GM21390 (cell line): ENCODE measurements at regions not wholly inside any gene's neighbourhood (a gene's known extent, or its start where the extent isn't known, plus 50 kb on each side); places are given as distances from the start of the nearest gene placed in this dataset.
"Not testable (repeated sequence)": the region's sequence is repeated elsewhere in the genome, so short reads cannot be mapped to it uniquely, and the experiment has no call there.

Source experiments
- ATAC-seq: cut with Tn5 transposase; IDR thresholded peaks from one replicate; pipeline ENCODE4 v1.9.1; 2021; ENCODE audit not compliant: unreplicated experiment

DNA sequence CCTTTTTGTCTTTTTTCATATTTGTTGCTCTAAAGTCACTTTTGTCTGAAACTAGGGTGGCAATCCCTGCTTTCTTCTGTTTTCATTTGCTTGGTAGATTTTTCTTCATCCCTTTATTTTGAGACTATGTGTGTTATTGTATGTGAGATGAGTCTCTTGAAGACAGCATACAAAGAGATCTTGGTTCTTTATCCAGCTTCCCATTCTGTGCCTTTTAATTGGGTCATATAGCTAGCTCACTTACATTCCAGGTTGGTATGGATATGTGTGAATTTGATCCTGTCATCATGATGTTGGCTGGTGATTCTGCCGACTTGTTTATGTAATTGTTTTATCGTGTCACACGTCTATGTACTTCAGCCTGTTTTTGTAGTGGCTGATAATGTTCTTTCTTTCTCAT lies 267.7 kb upstream of the MGAT4C start:
- ATAC-seq: no peak

DNA sequence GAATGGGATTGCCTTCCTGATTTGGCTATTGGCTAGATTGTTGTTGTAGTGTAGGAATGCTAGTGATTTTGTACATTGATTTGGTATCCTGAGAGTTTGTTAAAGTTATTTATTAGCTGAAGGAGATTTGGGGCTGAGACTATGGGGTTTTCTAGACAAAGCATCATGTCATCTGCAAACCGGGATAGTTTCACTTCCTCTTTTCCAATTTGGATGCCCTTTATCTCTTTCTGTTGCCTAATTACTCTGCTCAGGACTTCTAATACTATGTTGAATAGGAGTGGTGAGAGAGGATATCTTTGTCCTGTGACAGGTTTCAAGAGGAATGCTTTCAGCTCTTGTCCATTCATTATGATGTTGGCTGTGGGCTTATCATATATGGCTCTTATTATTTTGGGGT lies 265.7 kb upstream of the MGAT4C start:
- ATAC-seq: no peak

DNA sequence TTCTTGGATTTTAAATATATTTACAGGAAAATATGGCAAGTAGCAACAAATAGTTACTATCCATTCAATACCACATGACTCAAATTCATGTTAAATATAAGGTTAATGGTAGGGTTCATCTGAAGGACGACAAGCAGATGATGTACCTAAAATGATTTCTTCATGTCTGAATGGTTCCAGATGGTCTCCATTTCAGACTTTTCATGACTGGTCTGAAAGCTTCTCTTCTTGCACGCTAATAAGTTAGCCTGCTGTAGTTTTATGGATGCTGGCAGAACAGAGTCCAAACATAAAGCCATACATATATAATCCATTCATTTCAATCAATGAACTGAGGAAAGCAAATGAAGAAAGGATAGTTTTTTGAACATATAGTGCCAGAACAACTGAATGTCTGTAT lies 257.0 kb upstream of the MGAT4C start:
- ATAC-seq: peak; percentile 19

DNA sequence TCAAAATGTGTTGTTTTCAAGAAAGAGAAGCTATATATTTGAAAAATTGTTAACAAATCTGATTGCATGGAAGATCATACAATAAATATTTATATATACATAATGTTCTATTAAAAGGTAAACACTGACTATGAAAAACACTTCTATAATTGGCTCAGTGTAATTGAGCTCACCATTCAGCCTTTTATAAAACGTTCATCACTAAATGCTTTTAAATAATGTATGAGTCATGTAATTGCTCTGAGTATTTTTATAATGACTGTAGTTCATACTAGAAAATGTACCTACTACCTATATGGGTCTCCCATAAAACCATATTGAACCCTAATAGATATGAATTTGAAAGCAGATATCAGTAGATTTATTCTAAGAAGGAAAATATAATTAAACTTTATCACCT lies 240.4 kb upstream of the MGAT4C start:
- ATAC-seq: no peak

DNA sequence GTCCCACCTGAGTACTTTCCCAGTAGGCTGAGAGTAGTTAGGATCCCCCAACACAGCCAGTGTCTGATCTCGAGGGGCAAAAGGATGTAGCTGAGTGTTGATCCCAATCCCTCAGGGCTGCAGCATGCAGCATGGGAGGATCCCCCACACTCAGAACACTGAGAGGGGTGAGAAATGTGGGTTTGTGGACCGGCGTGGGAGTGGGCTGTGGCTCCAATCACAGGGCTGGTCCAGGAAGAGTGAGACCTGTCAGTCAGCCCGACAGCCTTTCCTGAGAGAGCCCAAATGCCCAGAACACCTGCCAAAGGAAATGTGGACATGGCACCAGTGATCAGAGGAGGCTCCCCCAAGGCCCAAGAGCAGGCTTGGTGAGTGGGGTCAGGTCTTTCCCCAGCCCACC lies 228.3 kb upstream of the MGAT4C start:
- ATAC-seq: no peak

DNA sequence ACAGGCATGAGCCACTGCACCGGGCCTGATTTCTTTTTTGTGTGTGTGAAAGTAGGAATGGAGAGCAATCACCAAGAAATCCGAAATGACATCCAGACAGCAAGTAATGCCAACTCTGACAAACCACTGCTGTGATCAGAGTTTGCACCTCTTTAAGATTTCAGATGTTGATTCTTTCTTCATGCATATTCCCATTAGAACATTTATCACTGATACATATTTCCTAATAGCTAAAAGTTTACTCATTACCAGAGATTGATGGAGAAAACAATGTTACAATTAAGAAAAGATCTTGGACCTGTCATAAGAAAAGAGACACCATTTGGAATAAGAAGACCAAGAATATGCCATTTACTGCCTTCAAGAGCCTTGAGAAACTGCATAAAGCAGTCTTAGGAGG lies 217.0 kb upstream of the MGAT4C start:
- ATAC-seq: no peak

DNA sequence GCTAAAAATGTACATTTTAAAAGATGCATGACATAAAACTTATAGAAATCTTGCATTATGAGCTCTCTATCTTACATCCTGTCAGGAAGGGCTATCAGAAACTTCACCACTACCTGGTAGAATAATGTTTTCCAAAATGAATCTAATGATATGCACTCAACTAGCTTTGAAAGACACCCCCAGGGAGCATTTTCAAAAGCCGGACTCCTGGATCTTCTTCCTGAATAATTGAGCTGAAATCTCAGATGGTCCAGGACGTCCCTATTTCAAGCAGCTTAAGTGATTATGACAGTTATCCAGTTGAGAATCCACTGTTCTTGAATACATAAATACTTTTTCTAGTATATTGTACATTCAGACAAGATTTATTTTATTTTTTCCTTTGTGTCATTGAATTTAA lies 200.6 kb upstream of the MGAT4C start:
- no peak for ATAC-seq

DNA sequence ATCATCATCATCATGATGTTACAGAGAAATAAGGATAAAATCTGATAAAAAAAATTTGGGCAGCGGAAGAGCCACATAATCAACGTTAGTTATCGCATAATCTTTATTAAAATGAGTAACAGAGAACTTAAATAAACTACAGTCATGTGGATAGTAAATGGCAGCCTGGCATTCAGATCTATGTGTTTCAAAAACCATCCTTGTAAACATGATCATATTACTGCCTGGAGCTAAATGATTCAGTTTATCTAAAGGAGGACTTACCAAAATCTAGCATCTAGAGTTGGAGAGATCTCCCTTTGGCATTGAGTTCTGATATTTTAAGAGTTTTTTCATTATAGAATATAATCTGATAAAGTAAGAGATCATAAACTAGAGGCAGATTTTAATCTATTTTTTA lies 200.1 kb upstream of the MGAT4C start:
- ATAC-seq: no peak

DNA sequence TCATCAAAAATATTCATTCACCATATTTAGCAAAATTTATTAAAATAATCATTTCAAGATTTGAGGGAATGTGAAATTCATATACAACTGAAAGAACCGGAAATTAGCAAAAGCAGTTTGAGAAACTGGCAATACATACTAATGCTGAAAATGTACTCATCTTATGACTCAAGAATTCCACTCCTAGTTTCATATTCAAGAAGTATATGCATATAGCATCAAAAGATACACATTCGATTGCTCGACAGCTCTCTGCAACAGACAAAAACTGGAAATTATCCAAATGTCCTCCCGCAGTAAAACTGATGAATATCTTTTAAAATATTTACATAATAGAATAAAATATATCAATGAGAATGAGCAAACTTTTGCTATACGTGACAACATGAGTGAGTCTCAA lies 189.2 kb upstream of the MGAT4C start:
- ATAC-seq: no peak

DNA sequence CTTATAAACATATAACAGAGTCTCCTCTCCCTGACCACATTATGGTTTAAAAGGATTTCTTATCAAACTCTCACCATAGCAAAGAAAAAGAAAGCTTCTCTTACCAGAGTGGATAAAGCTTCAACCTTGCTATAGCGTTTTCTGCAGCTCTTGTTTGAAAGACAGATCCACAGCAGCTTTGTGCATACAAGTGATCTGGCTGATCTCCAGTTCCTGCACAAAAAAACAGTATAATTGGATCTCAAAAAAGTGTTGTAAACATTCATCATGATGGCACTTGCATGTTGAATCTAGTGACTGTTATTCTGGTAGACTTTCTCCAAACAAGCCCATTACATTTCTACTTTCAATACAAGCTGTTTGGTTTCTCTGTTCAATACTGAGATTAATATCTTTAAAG lies 178.9 kb upstream of the MGAT4C start:
- ATAC-seq: no peak

DNA sequence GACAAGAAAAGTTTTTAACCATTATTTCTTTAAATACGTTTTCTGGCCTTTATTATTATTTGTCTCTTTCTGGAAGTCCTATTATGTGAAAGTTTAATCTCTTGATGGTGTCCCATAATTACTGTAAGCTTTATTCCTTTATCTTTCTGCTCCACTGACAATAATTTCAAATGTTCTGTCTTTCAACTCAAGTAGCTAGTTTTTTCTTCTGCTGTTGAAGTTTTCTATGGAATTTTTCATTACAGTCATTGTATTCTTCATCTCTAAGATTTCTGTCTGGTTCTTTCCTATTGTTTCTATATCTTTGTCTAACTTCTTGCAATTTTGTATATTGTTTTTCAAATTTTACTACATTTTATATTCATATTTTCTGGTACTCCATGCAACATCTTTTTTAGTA lies 173.6 kb upstream of the MGAT4C start:
- ATAC-seq: no peak

DNA sequence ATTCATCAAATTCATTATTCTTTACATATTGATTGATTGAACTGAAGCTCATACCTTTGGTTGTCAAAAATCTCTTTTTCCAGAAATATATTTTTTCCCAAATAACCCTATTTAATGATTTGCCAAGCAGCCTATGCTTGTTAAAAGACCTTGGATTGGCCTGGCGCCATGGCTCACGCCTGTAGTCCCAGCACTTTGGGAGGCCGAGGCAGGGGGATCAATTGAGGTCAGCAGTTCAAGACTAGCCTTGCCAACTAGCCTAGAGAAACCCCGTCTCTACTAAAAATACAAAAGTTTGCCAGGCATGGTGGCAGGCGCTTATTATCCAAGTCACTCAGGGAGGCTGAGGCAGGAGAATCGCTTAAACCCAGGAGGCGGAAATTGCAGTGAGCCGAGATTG lies 165.1 kb upstream of the MGAT4C start:
- no peak for ATAC-seq

DNA sequence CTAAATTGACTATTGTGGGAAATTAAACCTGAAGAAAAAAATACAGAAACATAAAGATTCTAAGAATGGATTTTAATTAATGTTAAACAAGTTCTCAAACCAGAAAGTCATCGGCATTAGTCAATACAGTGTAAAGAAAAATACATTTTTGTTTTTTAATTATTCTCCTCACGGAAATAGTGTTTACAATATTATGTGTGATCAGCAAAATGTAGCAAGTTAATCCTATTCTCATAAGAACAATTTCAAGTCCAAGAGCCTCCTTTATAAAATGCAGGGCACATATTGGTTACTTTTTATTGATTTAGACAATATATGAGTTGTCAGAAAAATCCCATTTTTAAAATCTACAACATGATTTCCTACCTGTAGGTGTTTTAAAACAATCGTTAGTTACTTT lies 158.0 kb upstream of the MGAT4C start:
- no peak for ATAC-seq

DNA sequence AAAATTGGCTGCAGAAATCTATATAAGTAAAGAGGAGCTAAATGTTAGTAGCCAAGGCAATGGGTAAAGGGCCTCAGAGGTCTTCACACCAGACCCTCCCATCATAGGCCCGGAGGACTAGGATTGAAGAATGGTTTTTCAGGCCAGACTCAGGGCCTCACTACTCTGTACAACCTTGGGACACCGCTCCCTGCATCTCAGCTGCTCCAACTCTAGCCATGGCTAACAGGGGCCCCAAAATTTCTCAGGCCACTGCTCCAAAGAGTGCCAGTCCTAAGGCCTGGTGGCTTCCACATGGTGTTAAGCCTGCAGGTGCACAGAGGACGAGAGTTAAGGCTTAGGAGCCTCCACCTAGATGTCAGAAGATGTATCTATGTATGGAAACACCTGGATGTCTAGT lies 155.5 kb upstream of the MGAT4C start:
- ATAC-seq: no peak

DNA sequence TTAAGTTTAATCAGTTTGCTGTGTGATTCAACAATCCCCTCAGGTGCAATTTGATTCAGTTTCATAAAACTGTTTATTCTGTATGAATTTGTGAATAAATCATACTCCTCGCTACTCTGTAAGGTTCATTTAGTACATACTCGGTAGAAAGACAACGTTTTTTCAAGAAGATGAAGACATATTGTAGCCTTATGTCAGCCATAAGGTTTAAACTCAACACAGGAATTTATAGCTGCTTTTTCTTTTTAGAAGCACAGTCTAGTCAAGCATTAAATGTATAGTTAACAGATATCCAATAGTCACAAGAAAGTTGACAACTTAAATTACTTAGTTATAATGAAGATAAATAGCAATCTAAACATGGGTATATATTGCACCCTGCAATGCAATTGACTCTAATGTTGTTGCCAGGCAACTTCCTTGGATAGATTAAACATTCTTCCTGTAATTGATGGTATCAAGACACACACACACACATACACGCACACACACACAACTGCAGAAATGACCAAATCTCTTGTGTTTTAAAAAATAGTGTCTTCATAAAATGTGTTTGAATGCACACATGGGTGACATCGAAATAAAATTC lies 151.5 kb upstream of the MGAT4C start:
- ATAC-seq: no peak

DNA sequence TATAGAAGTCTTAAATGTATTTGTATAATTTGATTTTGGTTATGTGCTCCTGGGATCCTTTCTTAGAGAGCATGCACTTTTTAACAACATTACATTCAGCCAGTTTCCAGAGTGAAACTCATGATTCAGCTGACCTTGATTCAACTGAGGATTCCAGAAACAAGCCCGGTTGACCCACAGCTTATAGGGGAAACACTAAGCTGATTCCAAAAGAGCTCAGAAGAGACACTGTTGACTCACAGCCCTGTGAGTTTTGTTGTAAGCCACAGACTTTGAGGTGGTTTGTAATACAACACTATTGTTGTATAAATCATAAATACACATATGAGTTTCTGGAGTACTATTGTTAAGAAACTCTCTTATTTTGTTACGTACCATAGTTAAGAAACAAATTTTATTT lies 133.8 kb upstream of the MGAT4C start:
- no peak for ATAC-seq

DNA sequence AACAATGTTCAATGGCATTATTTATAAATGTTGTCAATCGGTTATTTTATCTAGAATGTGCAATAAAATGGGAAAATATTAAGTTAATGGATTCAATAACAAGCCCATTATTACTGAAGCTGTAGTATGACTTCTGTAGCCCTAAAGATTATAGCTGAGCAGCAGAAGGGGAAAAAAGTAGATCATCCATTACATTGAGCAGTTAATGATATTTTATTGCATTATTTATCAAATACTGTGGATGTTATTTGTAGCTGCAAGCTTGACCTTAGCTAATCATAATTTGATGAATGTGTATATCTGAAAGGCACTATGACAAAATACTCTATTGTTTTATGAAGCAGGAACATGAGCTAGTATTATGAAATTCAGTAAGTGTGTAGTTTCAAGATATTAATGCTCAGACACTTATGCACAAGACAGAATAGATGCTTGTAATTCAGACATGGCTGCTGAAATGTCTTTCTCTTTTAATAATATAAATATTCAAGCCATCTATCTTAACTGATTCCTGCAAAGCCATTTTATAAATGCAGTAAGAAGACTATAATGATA lies 131.5 kb upstream of the MGAT4C start:
- ATAC-seq: no peak

DNA sequence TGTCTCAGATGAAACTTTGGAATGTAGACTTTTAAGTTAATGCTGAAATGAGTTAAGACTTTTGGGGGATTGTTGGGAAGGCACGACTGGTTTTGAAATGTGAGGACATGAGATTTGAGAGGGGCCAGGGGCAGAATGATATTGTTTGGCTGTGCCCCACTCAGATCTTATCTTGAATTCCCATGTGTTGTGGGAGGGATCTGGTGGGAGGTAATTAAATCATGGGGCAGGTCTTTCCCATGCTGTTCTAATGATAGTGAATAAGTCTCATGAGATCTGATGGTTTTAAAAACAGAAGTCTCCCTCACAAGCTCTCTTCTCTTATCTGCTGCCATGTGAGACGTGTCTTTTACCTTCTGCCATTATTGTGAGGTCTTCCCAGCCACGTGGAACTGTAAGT lies 127.6 kb upstream of the MGAT4C start:
- ATAC-seq: not testable (repeated sequence)

DNA sequence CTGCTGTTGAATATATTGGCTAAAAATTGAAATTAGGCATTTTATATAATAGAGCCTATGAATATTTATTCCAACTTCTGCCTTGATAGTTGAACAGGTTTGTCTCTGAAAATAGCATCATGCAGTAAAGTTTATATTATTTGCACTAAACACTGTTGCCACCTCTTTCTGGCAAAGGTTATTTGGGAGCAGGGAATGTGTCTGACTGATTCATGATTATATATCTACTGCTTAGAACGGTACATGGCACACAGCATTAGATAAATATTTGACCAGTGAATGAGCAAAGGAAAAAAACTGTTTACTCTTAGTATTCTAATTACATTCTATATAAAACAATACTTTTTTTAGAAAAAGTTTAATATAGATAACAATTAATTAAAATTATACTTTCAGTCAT lies 123.1 kb upstream of the MGAT4C start:
- ATAC-seq: no peak

DNA sequence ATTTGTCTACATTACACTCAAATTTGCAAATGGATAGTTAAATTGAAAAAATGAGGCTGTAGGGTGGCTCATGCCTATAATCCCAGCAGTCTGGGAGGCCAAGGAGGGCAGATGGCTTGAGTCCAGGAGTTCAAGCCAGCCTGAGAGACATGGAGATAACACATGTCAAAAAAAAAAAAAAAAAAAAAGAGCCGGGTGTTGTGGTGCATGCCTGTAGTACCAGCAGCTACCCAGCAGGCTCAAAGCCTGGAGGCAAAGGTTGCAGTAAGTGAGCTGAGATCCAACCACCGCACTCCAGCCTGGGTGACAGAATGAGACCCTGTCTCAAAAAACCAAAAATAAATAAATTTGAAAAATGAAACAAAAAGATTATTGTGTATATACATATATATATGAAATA lies 119.9 kb upstream of the MGAT4C start:
- no peak for ATAC-seq

DNA sequence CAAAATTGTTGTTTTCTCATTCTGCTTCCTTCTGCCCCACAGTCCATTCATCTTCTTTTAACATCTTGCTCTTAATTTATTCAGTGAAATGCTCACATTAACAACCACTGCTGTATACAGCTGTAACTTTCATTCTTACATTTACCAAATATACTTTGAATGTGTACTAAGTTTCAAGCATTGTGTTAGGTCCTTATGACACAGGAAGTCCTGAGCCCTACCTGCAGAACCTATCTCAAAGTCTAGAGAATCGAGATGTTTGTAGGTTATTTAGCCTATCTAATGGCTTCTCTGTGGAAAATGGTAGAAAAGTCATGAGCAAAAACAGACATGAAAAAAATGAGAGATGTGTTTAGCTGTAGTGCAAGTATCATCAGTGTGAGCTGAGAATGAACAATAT lies 117.6 kb upstream of the MGAT4C start:
- ATAC-seq: no peak

DNA sequence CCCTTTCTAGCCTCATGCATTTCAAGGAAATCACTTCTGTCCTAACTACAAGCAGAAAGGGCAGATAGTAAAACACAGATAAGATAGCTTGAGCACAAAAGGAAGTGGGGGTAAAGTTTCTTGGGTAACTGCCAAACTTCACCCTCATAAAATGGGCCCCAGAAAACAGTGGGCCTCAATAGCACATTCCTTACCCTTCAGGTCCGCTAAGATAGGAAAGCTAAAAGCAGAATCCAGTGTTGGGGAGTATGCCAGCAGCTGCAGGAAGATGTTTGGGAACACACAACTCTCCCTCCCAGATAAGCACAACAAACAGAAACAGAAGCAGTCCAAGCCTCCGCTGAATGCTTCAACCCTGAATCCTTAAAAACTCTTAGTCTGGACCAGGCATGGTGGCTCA lies 110.9 kb upstream of the MGAT4C start:
- no peak for ATAC-seq

DNA sequence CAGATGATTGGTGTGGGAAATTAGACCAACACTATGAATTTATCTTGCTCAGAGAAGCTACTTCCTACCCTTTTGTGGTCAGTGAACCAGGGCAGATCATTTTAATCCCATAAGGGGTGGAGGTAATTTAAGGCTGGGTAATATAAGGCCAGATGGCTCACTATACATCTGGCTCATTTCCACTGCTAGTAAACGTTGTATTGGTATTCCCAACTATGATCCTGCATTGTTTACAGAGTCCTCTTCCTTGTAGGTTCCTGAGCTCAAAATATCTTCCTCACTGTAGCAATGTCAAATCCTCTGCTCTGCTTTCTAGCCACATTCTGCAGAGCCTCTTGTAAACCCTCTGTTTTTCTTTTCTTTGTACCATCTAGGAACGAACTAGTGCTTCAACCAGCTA lies 93.0 kb upstream of the MGAT4C start:
- ATAC-seq: no peak
